IPS-20b (cell line): ENCODE measurements at regions not wholly inside any gene's neighbourhood (a gene's known extent, or its start where the extent isn't known, plus 50 kb on each side); places are given as distances from the start of the nearest gene placed in this dataset.

Experiments used
- H3K27ac ChIP-seq: one replicate; pipeline ENCODE4 v1.5.1; 2013; ENCODE audit warnings: low read length
- H3K27me3 ChIP-seq: 2 replicates; pipeline ENCODE4 v1.6.1; 2013; ENCODE audit warnings: mild to moderate bottlenecking, low read length, inconsistent platforms; ENCODE audit not compliant: insufficient read depth
- H3K36me3 ChIP-seq: 2 replicates; pipeline ENCODE4 v1.6.1; 2013; ENCODE audit warnings: low read depth, mild to moderate bottlenecking, inconsistent platforms, low read length, moderate library complexity; ENCODE audit not compliant: insufficient read depth
- H3K4me1 ChIP-seq: 2 replicates; pipeline ENCODE4 v1.6.1; 2013; ENCODE audit warnings: mild to moderate bottlenecking, control low read depth, inconsistent platforms, low read length, moderate library complexity; ENCODE audit not compliant: insufficient read depth
- H3K4me3 ChIP-seq: 2 replicates; pipeline ENCODE4 v1.5.1; 2013; ENCODE audit warnings: mild to moderate bottlenecking, low read length, inconsistent platforms
- H3K9ac ChIP-seq: 2 replicates; pipeline ENCODE4 v1.6.1; 2013; ENCODE audit warnings: low read depth, mild to moderate bottlenecking, inconsistent platforms, low read length, moderate library complexity
- H3K9me3 ChIP-seq: 2 replicates; pipeline ENCODE4 v1.6.1; 2013; ENCODE audit warnings: mild to moderate bottlenecking, low read depth, low read length, inconsistent platforms; ENCODE audit not compliant: insufficient read depth

DNA sequence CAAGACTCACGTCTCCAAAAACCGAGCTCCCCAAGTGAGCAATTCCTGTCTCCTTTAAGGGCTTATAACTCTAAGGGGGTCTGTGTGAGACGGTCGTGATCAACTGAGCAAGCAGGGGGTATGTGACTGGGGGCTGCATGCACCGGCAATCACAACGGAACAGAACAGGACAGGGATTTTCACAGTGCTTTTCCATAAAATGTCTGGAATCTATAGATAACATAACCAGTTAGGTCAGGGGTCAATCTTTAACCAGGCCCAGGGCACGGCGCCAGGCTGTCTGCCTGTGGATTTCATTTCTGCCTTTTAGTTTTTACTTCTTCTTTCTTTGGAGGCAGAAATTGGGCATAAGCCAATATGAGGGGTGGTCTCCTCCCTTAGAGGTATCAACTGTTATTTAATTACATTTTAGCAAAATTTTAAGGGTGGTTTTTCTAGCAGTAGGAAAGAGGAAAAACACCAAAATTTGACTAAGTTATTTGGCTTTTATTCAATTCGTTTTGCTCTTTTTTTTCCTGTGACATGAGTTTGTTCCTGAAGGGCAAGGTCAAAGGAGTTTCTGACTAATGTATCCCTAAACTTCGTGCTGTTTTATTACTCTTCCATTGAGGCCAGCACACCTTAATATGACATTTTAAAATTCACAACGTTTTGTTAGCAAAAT lies 121.4 kb upstream of the SEC61G start:
- Histone ChIP-seq H3K9me3 (no peaks in the 10 kb centered on the region), H3K36me3 (no peaks in the 10 kb centered on the region), H3K4me3 (no peak overlapping the region), H3K4me1 (peaks cover 11% of the 10 kb centered on the region; the same call in 1 of the 2 replicates), H3K27ac (no peak overlapping the region), H3K9ac (no peak overlapping the region), H3K27me3 (no peaks in the 10 kb centered on the region)

DNA sequence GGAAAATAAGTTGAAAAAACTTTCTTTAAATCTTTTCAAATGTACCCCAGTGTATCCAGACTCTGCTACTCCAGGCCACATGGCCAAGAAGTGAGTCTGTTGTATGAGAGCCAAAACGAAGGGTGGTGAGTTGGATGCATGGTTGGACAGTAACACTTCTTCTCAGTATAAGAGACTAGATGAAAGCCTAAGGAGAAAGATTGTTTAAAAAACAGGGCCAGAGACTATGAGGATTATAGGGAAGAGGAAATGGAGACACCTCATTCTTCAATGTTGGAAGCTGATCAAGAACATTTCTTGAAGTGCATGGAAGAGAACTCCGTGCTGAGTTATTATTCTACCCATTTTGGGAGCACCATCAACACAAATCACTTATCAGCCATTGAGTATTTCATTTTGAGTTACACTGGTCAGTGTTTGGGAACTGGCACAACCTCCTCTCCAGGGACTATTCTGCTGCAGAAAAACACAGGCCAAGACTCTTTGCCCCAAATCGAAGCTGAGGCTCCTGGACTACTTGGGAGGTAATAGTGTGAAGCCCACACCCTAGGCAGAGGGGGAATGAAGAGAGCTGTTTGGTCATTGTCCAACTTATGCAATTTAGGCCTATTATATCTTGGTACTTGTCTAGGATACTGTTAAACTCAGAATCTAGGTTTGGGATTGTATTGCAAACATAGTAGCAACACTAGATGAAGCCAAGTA lies 123.0 kb upstream of the SEC61G start:
- Histone ChIP-seq H3K4me1 (peaks cover 11% of the 10 kb centered on the region; the same call in 1 of the 2 replicates), H3K4me3 (no peak overlapping the region), H3K27ac (no peak overlapping the region), H3K36me3 (no peaks in the 10 kb centered on the region), H3K9me3 (no peaks in the 10 kb centered on the region), H3K27me3 (no peaks in the 10 kb centered on the region), H3K9ac (no peak overlapping the region)

GRCh38 chr7:54882694-54883093 lies 123.7 kb upstream of the SEC61G start:
- Histone ChIP-seq H3K36me3 (no peaks in the 10 kb centered on the region), H3K4me1 (peaks cover 11% of the 10 kb centered on the region; the same call in 1 of the 2 replicates), H3K27me3 (peaks cover 3% of the 10 kb centered on the region), H3K4me3 (no peak overlapping the region), H3K9me3 (no peaks in the 10 kb centered on the region), H3K27ac (no peak overlapping the region), H3K9ac (no peak overlapping the region)

- H3K27ac ChIP-seq: no peak overlapping the region
- no peaks in the 10 kb centered on the region for H3K9me3 ChIP-seq
- no peak overlapping the region for H3K4me3 ChIP-seq
- peaks cover 11% of the 10 kb centered on the region; the same call in 1 of the 2 replicates for H3K4me1 ChIP-seq
- H3K36me3 ChIP-seq: no peaks in the 10 kb centered on the region
- H3K9ac ChIP-seq: no peak overlapping the region
- peaks cover 12% of the 10 kb centered on the region for H3K27me3 ChIP-seq
Measured at GRCh38 chr7:54883576-54883975, 124.6 kb upstream of the SEC61G start.

DNA sequence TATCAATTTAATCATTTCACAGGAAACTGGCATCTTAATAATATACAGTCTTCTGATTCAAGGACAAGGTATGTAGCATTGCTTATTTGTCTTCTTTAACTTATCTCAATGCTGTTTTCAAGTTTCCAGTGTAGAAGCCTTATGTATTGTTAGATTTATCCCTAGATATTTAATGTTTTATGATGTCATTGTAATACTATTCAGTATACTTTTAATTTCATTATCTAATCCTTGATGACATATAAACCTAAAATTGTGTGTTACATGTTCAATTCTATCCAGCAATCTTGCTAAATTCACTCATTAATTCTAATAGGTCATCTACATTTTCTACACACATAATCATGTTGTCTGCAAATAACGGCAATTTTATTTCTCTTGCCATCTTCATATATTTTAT lies 126.3 kb upstream of the SEC61G start:
- Histone ChIP-seq H3K27ac (no peak overlapping the region), H3K36me3 (no peaks in the 10 kb centered on the region), H3K27me3 (peaks cover 18% of the 10 kb centered on the region), H3K4me1 (peaks cover 11% of the 10 kb centered on the region; the same call in 1 of the 2 replicates), H3K9ac (no peak overlapping the region), H3K9me3 (no peaks in the 10 kb centered on the region), H3K4me3 (no peak overlapping the region)

GRCh38 chr7:54888067-54888733 lies 129.2 kb upstream of the SEC61G start:
- Histone ChIP-seq H3K36me3 (no peaks in the 10 kb centered on the region), H3K4me1 (no peaks in the 10 kb centered on the region), H3K4me3 (peak overlapping the region; percentile 79), H3K27ac (no peak overlapping the region), H3K9ac (peak overlapping the region; percentile 30; the same call in 1 of the 2 replicates), H3K27me3 (peaks cover 18% of the 10 kb centered on the region), H3K9me3 (no peaks in the 10 kb centered on the region)

DNA sequence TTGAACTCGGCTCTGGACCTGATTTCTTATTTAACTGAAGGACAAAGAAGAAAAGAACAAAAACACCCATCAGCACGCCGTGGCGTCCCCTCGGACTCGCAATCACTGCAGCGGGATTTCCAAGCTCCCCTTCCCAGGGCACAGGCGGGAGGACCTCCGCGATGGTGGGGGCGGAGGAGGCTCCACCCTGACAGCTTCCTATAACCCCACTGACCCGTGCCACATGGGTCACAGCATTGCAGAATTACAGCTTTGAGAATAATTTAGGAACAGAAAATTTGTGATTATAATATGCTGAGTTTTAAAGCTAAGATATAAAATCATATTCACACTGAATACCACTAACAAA lies 129.7 kb upstream of the SEC61G start:
- no peaks in the 10 kb centered on the region for H3K36me3 ChIP-seq
- peaks cover 18% of the 10 kb centered on the region for H3K27me3 ChIP-seq
- H3K9ac ChIP-seq: peak overlapping the region; percentile 30; the same call in 1 of the 2 replicates
- H3K4me1 ChIP-seq: no peaks in the 10 kb centered on the region
- no peaks in the 10 kb centered on the region for H3K9me3 ChIP-seq
- H3K27ac ChIP-seq: no peak overlapping the region
- peak overlapping the region; percentile 79 for H3K4me3 ChIP-seq

DNA sequence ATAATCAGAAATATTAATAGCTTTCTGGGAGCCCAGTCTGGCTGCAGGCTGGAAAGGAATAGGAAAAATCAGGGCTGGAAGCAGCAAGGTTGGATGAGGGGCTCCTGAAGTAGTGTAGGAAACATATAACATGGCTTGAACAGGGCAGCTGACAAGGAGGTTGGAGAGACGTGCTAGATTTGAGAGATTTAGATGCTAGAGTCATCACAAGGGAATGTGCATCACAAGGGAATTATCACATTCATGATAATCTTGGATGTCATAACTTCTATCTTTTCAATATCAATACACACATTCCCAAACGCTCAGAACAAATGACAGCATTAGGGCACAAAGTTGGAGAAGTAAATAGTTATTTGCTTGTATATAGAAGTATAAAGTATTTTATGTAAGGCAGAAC lies 120.9 kb upstream of the EGFR start:
- H3K4me1 ChIP-seq: no peaks in the 10 kb centered on the region
- no peak overlapping the region for H3K27ac ChIP-seq
- no peaks in the 10 kb centered on the region for H3K27me3 ChIP-seq
- no peak overlapping the region for H3K4me3 ChIP-seq
- H3K36me3 ChIP-seq: no peaks in the 10 kb centered on the region
- no peak overlapping the region for H3K9ac ChIP-seq
- no peaks in the 10 kb centered on the region for H3K9me3 ChIP-seq

DNA sequence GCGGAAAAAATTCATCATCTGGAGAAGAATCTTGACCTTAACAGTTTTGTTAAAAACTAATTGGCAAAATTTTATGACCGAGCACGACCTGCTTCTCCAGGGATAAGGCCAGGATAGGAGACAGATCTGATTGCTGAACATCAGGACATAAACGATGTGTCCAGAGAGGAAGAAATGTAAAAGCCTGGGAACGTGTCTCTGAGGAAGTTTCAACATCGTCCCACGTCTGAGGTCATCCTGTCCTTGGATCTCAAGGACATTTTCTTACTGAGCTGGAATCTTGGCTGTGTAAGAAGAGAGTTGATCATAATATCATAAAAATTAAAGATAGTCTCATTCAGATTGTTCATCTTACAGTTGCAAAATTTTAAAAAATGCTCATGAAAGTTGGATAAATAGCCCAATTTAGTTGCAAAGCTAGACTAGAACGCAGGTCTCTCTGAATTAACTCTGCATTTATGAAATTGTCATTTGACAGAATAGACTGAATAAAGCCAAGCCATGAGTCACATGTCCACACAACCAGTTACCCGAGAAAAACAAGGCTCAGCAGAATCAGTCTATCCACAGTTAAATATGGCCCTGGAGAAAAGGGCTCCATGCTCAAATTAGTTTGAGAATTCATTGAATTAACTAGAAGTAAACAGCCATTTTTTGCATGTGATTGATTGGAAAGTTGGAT lies 120.0 kb upstream of the EGFR start:
- Histone ChIP-seq H3K4me1 (no peaks in the 10 kb centered on the region), H3K4me3 (no peak overlapping the region), H3K36me3 (no peaks in the 10 kb centered on the region), H3K9me3 (no peaks in the 10 kb centered on the region), H3K27me3 (no peaks in the 10 kb centered on the region), H3K9ac (no peak overlapping the region), H3K27ac (no peak overlapping the region)

GRCh38 chr7:54901840-54902239 lies 117.0 kb upstream of the EGFR start:
- Histone ChIP-seq H3K27me3 (no peaks in the 10 kb centered on the region), H3K4me1 (no peaks in the 10 kb centered on the region), H3K36me3 (no peaks in the 10 kb centered on the region), H3K27ac (no peak overlapping the region), H3K4me3 (no peak overlapping the region), H3K9ac (no peak overlapping the region), H3K9me3 (no peaks in the 10 kb centered on the region)

DNA sequence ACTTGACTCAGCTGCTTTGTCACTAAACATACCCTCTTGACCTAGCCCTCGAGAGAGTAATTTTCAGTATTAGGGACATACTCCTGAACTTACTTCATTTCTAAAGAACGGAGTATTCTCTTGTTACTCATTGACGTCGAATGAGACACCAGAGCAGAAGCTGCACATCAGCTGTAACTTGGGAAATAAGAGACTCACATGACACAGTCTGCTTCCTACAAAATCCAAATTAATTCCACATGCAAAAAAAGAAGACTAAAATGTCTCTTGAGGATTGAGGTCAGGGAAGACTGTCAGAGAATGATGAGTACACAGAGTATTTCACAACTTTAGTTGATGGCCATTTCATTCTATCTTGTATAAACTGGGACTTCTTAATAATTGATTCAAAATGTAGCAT lies 114.7 kb upstream of the EGFR start:
- H3K4me3 ChIP-seq: no peak overlapping the region
- H3K36me3 ChIP-seq: no peaks in the 10 kb centered on the region
- H3K9ac ChIP-seq: no peak overlapping the region
- no peaks in the 10 kb centered on the region for H3K27me3 ChIP-seq
- no peak overlapping the region for H3K27ac ChIP-seq
- H3K4me1 ChIP-seq: no peaks in the 10 kb centered on the region
- H3K9me3 ChIP-seq: no peaks in the 10 kb centered on the region
